Osteoblast (primary cell): ENCODE measurements at regions not wholly inside any gene's neighbourhood (a gene's known extent, or its start where the extent isn't known, plus 50 kb on each side); places are given as distances from the start of the nearest gene placed in this dataset.
A peak's percentile ranks its signal among the peaks of the same experiment; 100 is the strongest.

Experiments
- DNase-seq: peaks from one replicate; pipeline ENCODE4 v3.0.0; 2011; ENCODE audit warnings: low spot score, mixed read lengths; ENCODE audit not compliant: insufficient read length; ENCODE audit errors: missing footprints
- H2AFZ ChIP-seq: 2 replicates; pipeline ENCODE4 v1.6.0; 2011; ENCODE audit warnings: mild to moderate bottlenecking, low read length
- H3K27ac ChIP-seq: 2 replicates; pipeline ENCODE4 v1.5.1; 2011; ENCODE audit warnings: mild to moderate bottlenecking, low read depth, low read length, moderate library complexity
- H3K27me3 ChIP-seq: 2 replicates; pipeline ENCODE4 v1.6.0; 2012; ENCODE audit warnings: mild to moderate bottlenecking, control low read depth, inconsistent platforms, low read length, moderate library complexity; ENCODE audit not compliant: insufficient read depth
- H3K36me3 ChIP-seq: 2 replicates; pipeline ENCODE4 v1.5.1; 2011; ENCODE audit warnings: mild to moderate bottlenecking, low read length, control low read depth, moderate library complexity; ENCODE audit not compliant: insufficient read depth
- H3K4me1 ChIP-seq: 2 replicates; pipeline ENCODE4 v1.5.1; 2011; ENCODE audit warnings: mild to moderate bottlenecking, low read length, control low read depth, moderate library complexity; ENCODE audit not compliant: insufficient read depth
- H3K4me2 ChIP-seq: 2 replicates; pipeline ENCODE4 v1.6.0; 2011; ENCODE audit warnings: mild to moderate bottlenecking, low read length; ENCODE audit not compliant: insufficient read depth
- H3K4me3 ChIP-seq: fragments of 200-600 bp; sonication (generic); 3 replicates; pipeline ENCODE4 v1.5.1; 2012; ENCODE audit warnings: mild to moderate bottlenecking, low read length, inconsistent platforms; ENCODE audit not compliant: insufficient read depth
- H3K79me2 ChIP-seq: 2 replicates; pipeline ENCODE4 v1.6.0; 2012; ENCODE audit warnings: mild to moderate bottlenecking, low read length, control low read depth, inconsistent platforms; ENCODE audit not compliant: insufficient read depth
- H3K9me3 ChIP-seq: 2 replicates; pipeline ENCODE4 v1.5.1; 2011; ENCODE audit warnings: low read depth, low read length, control low read depth
- H4K20me1 ChIP-seq: 2 replicates; pipeline ENCODE4 v1.6.0; 2012; ENCODE audit warnings: mild to moderate bottlenecking, low read length, control low read depth; ENCODE audit not compliant: insufficient read depth
- TF ChIP-seq, protein P1 (sequence below): IDR thresholded peaks from 2 replicates; pipeline ENCODE4 v1.5.1; 2011; ENCODE audit warnings: mild to moderate bottlenecking, low read depth, low read length, moderate library complexity; ENCODE audit errors: extremely low read depth

- Histone ChIP-seq H3K9me3 (no peaks in the 10 kb centered on the region), H3K27me3 (no peaks in the 10 kb centered on the region), H3K36me3 (no peaks in the 10 kb centered on the region), H3K27ac (no peak overlapping the region), H3K4me3 (no peak overlapping the region), H3K79me2 (no peaks in the 10 kb centered on the region), H4K20me1 (no peaks in the 10 kb centered on the region), H3K4me1 (peaks cover 13% of the 10 kb centered on the region), H3K4me2 (no peak overlapping the region), H2AFZ (no peak overlapping the region)
- DNase-seq = no peak
- TF ChIP-seq, protein P1, sequence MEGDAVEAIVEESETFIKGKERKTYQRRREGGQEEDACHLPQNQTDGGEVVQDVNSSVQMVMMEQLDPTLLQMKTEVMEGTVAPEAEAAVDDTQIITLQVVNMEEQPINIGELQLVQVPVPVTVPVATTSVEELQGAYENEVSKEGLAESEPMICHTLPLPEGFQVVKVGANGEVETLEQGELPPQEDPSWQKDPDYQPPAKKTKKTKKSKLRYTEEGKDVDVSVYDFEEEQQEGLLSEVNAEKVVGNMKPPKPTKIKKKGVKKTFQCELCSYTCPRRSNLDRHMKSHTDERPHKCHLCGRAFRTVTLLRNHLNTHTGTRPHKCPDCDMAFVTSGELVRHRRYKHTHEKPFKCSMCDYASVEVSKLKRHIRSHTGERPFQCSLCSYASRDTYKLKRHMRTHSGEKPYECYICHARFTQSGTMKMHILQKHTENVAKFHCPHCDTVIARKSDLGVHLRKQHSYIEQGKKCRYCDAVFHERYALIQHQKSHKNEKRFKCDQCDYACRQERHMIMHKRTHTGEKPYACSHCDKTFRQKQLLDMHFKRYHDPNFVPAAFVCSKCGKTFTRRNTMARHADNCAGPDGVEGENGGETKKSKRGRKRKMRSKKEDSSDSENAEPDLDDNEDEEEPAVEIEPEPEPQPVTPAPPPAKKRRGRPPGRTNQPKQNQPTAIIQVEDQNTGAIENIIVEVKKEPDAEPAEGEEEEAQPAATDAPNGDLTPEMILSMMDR = no peak
Observed at GRCh38 chr12:98351784-98352183, 163.6 kb upstream of the TMPO start.

GRCh38 chr12:98352218-98352811 is 163.1 kb upstream of the TMPO start:
- Histone ChIP-seq H2AFZ (no peak overlapping the region), H3K27me3 (no peaks in the 10 kb centered on the region), H3K4me3 (no peak overlapping the region), H3K79me2 (no peaks in the 10 kb centered on the region), H3K36me3 (no peaks in the 10 kb centered on the region), H3K27ac (no peak overlapping the region), H3K4me2 (peak overlapping the region; percentile 43), H3K4me1 (peaks cover 13% of the 10 kb centered on the region), H4K20me1 (no peaks in the 10 kb centered on the region), H3K9me3 (no peaks in the 10 kb centered on the region)
- TF ChIP-seq, protein P1 = no peak
- peak; percentile 76 for DNase-seq

- H3K79me2 ChIP-seq = no peaks in the 10 kb centered on the region
- no peaks in the 10 kb centered on the region for H4K20me1 ChIP-seq
- peak overlapping the region; percentile 7 for H3K27ac ChIP-seq
- no peaks in the 10 kb centered on the region for H3K27me3 ChIP-seq
- H3K4me3 ChIP-seq = no peak overlapping the region
- peak overlapping the region; percentile 43 for H3K4me2 ChIP-seq
- H2AFZ ChIP-seq = no peak overlapping the region
- peaks cover 13% of the 10 kb centered on the region for H3K4me1 ChIP-seq
- TF ChIP-seq, protein P1 = no peak
- H3K36me3 ChIP-seq = no peaks in the 10 kb centered on the region
- no peaks in the 10 kb centered on the region for H3K9me3 ChIP-seq
- no peak for DNase-seq
Observed at GRCh38 chr12:98352835-98353234, 162.6 kb upstream of the TMPO start.

DNA sequence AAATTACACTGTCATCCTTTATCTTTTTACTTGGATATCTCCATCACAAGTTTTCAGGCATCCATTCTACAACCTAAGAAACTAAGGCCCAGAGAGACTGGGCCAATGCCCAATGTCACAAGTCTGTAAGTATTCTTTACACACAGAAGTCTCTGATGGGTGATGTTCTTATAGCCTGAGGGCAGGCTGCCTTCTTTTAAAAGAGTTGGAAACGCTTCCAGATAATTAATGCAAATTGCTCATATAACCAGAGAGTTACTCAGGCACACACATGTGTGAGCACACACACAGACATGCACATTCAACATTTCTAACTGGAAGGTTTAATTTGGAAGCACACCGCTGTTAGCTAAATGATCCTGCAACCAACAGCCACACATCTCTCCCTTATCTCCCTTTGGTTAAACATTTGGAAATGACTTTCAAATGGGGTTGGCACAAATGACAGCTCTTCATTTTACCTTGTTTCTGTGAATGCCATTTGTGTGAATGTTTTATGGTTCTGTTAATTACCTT is 160.8 kb upstream of the TMPO start:
- H3K9me3 ChIP-seq = no peaks in the 10 kb centered on the region
- H2AFZ ChIP-seq = no peak overlapping the region
- no peak overlapping the region for H3K27ac ChIP-seq
- H3K4me3 ChIP-seq = no peak overlapping the region
- TF ChIP-seq, protein P1 = no peak
- DNase-seq = no peak
- no peaks in the 10 kb centered on the region for H3K36me3 ChIP-seq
- H3K4me1 ChIP-seq = peaks cover 13% of the 10 kb centered on the region
- no peaks in the 10 kb centered on the region for H3K79me2 ChIP-seq
- H4K20me1 ChIP-seq = no peaks in the 10 kb centered on the region
- no peak overlapping the region for H3K4me2 ChIP-seq
- H3K27me3 ChIP-seq = no peaks in the 10 kb centered on the region
